HG02759 (cell line): ENCODE measurements at regions not wholly inside any gene's neighbourhood (a gene's known extent, or its start where the extent isn't known, plus 50 kb on each side); places are given as distances from the start of the nearest gene placed in this dataset.

Source experiments
- ATAC-seq: cut with Tn5 transposase; IDR thresholded peaks from one replicate; pipeline ENCODE4 v1.9.1; 2021; ENCODE audit warnings: mild to moderate bottlenecking, moderate library complexity; ENCODE audit not compliant: unreplicated experiment

DNA sequence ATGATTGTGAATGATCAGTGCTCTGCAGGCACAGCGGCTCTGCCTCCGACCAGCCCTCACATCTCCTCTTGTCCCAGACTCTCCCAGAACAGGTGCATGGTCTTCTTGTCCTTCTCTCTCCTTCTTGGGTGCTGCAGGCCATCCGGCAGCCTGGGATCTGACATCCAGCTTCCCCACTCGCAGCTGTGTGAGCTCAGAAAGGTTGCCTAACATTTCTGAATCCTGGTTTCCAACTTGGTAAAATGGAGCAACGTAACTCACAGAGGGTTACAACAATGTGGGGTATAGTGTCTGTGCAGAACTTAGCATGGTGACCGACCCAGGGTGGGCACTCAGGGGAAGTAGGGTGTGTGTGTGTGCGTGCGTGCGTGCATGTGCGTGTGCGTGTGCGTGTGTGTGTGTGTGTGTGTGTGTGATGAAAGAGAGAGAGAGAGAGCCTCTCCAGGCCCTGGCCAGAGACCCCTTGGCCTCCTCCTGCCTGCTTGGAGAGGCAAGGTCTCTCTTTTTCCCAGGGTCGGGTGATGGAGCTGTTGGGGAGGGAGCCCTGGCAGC lies 110.1 kb downstream of the SNX5 start:
- no peak for ATAC-seq

DNA sequence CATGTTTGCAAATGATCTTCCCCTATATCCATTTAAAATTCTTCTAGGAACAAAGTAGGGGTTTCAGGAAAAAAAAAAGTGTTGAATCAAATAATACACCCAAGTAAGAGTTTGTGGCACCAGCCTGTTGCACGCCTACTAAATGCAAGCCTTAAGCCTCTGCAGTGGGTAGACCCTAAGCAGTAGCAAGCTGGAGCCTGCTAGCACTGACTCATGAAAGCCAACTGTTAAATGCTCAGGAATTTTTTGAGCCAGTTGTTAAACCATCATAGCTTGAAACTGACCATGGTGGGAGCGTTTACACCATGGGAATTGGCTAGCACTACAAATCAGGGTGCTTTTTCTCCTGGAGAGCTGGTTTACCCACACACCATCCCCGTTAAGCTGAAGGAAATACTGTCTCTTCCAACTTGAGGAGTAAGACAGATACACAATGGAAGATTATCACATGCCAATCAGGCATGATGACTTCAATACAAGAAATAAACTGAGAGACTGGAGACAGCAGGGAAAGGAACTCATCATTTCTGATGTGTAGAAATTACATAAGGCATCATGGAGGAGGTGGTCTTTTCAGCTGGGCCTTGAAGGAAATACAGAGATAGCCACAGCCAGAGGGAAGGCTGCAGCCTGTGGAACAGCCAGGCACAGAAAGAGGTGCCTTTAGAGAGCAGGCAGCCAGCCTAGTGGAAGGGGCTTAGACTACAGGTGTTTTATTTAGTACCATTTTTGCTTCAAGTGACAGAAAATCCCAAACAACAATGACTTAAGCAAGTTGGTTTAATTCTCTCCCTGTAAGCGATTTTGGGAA lies 110.8 kb downstream of the SNX5 start:
- ATAC-seq: no peak

DNA sequence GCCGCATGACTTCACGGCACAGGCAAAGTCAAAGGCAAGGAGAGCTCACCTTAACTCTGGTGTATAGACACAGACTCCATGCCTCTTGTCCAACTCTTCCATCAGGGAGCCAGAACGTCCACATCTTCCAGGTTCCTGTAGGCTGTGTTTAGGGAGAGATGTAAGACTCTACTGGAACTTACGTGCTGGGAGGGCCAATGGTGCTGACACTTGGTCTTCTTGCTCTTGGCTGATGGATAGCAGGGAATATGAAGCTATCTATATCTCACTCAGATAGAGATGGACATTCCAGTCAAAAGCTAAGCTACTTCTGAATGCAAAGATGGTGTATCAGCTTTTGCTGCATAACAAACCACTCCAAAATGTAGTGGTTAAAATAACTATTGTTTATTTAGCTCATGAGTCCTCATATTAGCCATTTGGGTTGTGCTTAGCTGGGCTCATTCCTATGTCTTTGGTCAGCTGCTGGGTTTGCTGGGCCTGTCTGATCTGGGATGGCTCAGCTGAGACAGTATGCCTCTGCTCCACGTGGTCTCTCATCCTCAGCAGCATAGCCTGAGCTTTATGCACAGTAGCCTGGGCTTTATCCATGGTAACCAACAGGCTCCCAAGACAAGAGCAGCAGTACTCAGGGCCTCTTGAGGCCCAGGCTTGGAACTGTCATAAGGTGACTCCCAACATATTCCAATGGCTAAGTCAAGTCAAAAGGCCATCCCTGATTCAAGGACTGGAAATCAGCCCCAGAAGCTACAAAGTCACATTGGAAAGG lies 111.6 kb downstream of the SNX5 start:
- no peak for ATAC-seq

DNA sequence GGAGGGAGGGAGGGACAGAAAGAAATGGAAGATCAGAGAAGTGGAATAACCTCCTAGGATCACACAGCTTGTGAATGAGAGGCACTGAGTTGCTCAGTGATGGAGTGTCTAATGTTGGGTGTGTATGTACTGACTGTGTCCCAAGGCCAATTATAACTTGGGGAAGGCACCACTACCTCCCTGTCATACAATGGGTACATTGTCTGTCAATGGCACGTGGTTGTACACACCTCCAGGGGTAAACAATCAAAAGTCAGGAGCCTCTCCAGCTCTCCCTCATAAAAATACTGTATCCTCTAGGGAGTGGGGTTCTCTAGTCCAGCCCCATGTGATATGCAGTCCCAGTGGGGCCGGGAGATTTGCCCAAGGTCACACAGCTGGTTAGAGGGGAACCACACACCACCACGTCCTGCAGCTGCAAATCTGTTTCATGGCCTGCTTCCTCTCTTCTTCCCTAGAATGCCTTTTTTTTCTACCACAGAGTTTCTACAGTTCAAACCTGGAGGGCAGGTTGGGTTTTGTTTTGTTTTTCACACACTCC lies 112.5 kb downstream of the SNX5 start:
- peak; percentile 91 for ATAC-seq

DNA sequence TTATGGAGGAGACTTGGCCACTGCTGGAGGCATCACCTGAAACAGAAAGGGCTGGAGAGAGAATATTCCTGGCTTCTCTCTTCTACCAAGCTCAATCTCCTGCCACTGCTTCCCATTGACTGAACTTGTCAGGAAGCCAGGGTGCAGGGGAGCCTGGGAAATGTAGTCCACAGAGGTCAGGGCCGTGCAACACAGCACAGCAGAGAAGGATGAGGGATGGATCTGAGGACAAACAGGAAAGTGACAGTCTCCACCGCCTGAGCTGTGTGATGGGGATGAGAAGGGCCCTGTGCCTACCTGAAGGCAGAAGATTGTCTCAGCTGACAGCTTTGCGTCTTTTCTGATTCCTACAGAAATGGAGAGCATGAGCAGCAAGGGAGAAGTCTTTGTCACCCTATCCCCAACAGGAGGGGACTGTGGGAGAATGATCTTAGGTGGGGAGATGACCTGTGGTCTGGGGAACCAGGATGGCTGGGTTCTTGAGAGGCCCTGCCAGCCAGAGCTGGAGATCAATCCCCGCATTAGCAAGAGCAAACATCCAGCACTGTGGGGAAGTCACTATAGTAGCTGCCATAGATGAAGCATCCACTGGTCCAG lies 114.2 kb downstream of the SNX5 start:
- ATAC-seq: no peak

DNA sequence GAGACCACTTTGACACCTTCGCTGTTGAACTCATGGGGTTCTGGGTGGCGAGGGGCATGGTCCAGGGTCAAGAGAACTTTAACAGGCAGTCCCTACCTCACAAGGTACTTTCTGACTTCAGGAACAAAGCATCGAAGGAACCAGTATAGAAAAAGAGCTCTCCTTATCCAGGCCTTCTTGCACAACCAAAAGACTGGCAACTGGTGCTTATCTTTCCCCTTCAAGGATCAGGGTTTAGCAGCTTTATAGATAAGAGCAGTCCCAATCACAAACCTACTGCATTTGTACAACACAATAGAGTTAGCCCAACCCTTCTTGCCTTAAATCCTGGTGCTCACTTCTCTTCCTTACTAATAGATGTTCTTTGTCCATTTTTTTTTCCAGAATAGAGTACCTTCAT lies 116.3 kb downstream of the SNX5 start:
- no peak for ATAC-seq

DNA sequence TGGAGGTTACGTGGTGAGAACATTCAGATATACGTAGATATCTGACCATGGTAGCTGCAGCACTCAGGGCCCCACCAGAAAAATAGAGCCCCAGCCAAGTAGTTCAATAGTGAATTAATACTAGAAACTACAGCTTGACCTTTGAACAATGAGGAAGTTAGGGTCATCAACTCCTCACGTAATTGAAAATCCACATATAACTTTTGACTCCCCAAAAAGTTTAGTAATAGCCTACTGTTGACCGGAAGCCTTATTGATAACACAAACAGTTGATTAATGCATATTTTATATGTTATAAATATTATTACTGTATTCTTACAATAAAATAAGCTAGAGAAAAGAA lies 117.9 kb downstream of the SNX5 start:
- ATAC-seq: no peak

DNA sequence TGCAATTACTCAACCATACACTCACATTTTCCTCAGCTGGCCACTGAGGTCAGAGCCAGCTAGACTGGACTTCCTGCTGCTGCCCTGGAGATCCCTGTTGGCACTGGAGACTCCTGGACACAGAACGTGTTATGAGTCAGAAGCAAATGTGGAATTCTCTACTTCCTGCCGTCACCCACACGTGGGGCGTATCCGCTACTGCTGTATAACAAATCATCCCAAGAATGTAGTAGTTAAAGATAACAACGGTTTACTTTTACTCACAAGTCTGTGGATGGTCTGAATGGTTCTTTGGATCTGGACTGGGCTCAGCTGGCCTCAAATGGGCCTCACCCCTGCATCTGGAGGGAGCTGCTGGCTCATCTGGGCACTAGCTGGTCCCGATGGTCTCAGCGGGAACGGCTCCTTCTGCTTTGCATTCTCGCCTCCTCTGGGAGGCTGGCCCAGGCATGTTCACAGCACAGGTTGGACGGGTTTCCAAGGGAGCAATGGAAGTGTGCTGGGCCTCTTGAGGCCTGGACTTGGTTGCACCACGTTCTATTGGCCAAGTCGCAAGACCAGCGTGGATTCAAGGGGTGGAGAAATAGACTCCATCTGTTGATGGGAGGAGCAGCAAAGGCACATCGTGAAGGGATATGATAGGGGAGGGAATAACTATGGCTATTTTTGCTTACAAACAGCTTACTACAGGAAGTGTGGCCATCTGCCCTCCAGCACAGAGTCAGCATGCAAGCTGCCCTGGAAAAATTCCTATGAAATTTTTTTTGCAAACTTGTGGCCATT lies 118.5 kb downstream of the SNX5 start:
- no peak for ATAC-seq

DNA sequence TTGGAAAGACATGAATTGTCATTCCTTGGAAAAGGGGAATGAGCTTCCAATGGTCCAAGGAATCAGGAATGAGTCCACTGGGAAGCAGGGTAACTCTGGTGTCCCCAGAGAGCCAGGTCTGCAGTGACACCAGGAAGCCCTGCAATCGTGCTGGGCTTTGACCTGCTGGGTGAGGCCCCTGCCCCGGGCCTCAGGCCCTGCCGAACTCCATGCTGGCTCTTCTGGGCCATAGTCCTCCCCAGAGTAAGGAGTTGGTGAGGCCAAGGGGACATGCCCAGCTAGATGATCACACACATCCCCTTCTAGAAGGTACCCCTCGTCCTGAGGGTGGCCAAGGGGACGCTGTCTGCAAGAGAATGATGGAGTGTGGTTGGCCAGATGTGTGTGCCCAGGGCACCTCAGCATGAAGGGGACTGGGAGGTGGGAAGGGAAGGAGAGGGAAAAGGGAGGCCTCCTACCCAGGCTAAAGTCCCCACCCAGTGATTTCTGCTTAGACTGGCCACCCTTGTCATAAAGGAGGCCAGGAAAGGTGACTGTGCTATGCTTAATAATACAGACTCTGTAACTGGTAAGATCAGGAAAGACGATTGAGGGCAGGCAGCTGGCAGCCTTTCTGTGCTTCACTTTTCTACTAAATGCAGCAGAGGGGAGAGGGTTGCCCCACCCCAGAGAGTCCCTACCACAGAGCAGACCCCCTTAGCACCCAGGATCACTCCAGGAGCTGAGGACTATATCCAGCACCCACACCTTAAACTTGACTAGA lies 119.3 kb downstream of the SNX5 start:
- ATAC-seq: no peak

DNA sequence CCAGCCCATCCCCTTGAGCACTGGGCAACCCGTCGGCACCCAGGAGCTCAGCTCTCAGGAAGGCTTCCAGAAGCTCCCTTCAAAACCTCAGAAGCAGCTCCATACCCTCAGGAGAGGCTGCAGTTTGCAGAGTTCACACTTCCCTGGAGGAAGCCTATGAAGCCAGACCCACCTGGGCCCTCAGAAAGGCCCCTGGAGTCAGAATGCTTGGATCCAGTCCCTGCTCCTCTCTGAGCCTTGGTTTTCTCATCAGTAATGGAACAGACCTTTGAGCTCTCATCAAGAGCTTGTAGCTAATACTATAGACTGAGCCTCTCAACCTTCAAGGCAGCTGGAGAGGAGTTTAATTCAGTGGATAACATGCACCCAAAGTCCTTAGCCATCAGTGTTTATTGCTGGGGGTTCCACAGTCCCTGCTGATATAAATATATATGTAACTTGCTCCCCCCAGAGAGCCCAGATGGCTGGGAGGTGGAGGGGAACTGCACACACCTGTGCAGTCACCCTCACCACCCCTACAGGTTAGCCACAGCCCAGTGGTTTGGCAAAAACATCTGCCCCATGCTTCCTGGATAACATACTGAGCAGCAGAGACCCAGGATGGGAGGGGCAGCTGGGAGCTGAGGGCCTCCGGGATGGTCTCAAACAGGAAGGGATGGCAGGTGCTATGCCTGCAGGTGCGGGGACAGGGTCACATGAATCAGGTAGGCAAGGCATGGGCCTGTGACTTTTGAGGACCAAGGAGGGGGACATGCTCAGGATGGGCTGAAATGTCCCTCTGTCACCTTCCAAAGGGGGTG lies 120.1 kb downstream of the SNX5 start:
- peak; percentile 50 for ATAC-seq

DNA sequence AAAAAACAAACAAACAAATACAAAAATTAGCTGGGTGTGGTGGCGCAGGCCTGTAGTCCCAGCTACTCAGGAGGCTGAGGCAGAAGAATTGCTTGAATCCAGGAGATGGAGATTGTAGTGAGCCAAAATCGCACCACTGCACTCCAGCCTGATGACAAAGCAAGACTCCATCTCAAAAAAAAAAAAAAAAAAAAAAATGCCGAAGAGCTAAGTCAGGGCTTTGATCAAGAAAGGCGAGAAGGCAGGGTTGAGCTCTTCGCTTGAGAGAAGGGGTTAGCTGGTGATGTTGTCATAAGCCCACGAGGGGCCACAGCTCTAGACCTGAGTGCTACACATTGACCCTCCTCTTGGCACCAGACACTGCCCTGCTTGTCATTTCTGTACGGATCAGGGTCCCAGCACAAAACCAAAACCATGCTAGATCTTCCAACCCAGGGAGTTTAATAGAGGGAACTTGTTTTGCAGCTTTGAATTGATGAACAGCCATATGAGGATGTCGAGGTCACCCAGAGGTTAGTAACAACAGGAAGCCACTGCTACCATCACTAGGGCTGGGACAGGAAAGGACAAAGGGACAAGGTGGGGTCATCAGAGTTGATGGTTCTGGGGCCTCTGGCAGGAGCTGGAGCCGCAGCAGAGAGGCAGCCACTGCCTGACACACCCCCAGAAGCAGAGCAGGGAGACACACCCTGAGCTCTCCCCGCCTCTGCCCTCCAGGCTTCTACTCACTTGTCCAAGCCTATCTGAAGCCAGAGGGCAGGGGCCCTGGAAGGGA lies 122.7 kb downstream of the SNX5 start:
- ATAC-seq: no peak

DNA sequence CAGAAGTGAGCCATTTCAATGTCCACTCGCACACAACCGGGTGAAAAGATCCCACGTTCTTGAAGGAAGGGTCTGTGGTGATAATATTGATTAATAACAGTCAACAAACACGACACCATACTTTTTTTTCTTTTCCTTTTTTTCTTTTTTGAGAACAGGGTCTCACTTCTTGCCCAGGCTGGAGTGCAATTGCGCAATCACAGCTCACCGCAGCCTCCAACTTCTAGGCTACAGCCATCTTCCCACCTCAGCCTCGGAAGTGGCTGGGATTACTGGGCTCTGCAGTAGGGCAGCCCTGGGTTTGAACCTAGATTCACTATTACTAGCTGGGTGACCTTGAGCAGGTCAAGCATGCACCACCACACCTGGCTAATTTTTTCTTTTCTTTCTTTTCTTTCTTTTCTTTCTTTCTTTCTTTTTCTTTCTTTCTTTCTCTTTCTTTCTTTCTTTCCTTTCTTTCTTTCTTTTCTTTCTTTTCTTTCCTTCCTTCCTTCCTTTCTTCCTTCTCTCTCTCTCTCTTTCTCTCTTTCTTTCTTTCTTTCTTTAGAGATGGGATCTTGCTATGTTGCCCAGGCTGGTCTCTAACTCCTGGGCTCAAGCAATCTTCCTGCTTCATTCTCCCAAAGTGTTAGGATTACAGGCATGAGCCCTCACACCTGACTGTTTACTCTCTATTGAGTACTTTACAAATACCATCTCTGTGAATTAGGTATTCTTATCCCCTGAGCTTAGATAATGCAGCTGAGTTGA lies 123.9 kb downstream of the SNX5 start:
- no peak for ATAC-seq

DNA sequence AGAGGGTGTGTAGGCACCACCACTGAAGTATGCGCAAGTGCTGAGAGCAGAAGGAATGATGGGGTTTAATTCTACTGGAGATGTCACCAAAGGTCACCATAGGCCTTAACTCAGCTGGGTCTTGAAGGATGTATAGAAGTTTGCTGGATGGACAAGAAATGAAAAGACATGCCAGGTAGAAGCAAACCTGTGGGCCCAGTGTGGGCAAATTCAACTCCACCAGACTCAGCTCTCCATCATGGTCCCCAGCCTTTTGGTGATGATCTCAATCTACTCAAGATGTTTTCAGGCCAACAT lies 124.5 kb downstream of the SNX5 start:
- ATAC-seq: no peak

DNA sequence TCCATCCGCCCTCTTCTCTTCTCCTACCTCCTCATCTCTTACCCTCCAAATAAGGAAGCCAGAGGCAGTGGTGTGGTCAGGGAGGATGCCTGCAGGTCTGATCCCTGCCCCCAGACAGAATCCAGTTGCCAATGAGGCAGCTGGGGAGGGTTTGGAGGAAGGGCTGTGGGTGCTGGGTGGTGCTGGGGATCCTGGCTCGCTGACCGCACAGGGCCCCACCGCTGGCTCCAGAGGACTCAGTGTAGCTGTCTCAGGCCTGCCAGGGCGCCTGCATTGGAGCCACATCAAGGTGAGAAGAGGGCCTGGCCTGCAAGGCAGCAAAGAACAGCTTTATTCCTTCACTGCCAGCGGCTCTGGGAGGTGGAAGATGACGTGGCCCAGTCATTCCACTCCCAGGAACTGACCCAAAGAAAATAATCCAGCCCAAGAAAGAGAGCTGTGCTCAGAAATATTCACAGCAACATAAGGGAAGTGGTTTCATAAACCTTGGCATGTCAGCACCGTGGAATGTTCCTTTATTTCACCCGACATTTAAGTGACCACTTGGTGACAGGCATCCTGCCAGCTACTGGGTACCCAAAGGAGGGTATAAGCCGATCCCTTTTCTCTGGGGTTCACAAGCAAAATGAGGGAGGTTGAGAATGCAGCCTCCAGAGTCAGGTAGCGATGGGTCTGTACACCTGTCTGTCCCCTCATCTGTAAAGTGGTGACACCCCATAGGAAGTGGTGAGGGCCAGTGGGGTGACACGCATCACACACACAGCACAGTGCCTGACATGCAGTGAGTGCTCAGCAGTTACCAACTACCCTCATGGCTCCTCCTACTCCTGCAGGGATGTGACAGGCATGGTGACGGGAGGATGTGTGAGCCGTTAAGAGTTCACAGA lies 125.1 kb downstream of the SNX5 start:
- no peak for ATAC-seq

DNA sequence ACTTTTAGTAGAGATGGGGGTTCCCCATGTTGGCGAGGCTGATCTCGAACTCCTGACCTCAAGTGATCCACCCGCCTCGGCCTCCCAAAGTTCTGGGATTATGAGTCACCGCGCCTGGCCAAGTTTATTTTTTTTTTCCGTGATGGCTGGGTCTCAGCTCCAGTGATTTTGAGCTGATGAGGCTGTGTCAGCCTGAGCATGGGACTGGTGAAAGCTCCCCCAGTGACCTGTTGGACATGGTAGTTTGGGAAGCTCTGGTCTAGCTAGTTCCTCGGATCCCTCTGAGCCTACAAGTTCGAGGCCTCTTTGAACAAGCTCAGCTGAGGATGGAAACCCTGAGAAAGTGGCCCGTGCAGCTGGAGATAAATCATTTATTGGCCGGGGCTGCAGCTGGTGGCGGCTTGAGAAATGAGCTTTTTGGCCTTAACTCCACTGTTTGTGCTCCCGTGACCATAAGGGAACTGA lies 126.8 kb downstream of the SNX5 start:
- no peak for ATAC-seq

DNA sequence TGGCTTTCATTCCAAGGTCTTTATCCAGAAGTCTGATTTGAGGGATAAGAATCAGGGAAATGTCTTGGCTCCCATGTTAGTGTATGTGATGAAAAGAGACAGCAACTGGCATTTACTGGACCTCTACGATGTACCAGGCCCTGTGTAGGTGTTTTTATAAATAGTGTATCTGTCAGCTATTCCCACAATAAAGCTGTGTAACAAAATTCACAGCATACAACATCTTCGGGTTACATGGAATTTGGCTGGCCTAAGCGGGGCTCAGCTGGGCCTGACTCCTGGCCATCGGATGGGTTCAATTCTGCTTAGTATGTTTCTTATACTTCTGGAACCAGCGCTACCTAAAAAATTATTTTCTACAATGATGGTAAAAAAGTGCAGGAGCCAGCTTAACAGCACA lies 128.2 kb downstream of the SNX5 start:
- ATAC-seq: no peak

DNA sequence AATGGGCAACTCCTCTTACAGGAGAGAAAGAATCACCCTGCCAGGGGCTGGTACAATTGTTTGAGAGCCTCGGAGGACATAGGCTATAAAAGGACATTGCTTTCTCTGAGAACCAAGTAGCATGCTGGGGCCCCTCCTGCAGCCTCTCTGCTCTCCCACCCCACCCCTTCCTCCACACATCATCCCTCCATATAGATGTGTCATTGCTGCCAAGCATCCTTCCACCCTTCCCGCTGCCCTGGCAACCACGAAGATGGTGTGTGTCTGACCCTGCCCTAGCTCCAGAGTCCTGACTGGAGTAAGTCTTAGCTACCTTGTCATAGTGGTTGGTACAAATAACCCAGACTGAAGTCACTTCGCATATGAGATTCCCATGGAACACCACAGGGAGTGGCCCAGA lies 129.7 kb downstream of the SNX5 start:
- ATAC-seq: no peak
